ENCODE measurements at regions not wholly inside any gene's neighbourhood (a gene's known extent, or its start where the extent isn't known, plus 50 kb on each side); places are given as distances from the start of the nearest gene placed in this dataset.

DNA sequence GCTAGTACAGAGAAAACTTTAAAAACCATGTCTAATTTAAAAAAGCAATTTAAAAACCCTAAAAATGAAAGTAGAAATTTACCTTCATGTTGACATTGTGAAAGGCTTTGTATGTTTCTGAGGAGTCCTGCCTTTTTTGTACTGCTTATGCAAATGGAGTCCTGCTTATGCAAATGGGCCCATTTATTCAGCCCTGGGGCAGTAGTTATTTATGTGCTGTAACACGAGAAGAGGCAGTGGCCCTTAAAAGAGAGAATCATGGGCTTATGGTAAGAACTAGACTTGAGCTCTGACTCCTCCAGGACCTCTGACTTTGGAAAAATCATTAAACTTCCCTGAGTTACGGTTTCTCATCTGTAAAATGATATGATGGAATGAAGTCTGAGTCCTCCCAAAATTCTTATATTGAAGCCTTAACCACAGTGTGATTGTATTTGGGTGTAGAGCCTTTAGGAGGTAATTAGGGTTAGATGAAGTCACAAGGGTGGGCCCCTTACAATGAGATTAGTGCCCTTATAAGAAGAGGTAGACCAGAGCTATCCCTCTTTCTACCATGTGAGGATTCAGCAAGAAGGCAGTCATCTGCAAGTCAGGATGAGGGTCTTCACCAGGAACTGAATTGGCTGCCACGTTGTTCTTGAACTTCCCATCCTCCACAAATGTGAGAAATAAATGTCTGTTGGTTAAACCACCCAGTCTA lies 447.8 kb upstream of the CD180 start:
- DNase-seq (ENCODE audit: low read depth, low spot score) (no peak), FAIRE-seq (no peak)
- Histone ChIP-seq H3K9me1 (ENCODE audit: control insufficient read depth, extremely low read depth, insufficient read depth, low read length) (peaks cover 2% of the 10 kb centered on the region), H2AFZ (ENCODE audit: control insufficient read depth, low read length) (no peak overlapping the region), H3K36me3 (ENCODE audit: control insufficient read depth in 2 of 2, extremely low read depth in 1 of 2, insufficient read depth in 2 of 2, low read length in 2 of 2) (no peaks in the 10 kb centered on the region), H3K9me3 (ENCODE audit: control insufficient read depth, low read depth, low read length) (peaks cover 2% of the 10 kb centered on the region), H3K27ac (ENCODE audit: control insufficient read depth, insufficient read depth, low read length) (no peak overlapping the region), H3K4me1 (ENCODE audit: control insufficient read depth, extremely low read depth, insufficient read depth, low read length) (no peaks in the 10 kb centered on the region), H3K9ac (ENCODE audit: control insufficient read depth, extremely low read depth, insufficient read depth, low read length) (no peak overlapping the region), H4K20me1 (ENCODE audit: control insufficient read depth, extremely low read depth, insufficient read depth, low read length) (no peaks in the 10 kb centered on the region), H3K27me3 (ENCODE audit: control insufficient read depth, extremely low read depth, insufficient read depth, low read length) (no peaks in the 10 kb centered on the region), H3K4me2 (ENCODE audit: control insufficient read depth, extremely low read depth, insufficient read depth, low read depth, low read length) (no peak overlapping the region), H3K79me2 (ENCODE audit: control insufficient read depth, insufficient read depth, low read length) (no peaks in the 10 kb centered on the region), H3K4me3 (ENCODE audit: control insufficient read depth in 2 of 3, extremely low read depth in 1 of 3, insufficient read depth in 2 of 3, low read depth in 1 of 3, low read length in 3 of 3) (no peak overlapping the region)
- TF ChIP-seq, protein P1, sequence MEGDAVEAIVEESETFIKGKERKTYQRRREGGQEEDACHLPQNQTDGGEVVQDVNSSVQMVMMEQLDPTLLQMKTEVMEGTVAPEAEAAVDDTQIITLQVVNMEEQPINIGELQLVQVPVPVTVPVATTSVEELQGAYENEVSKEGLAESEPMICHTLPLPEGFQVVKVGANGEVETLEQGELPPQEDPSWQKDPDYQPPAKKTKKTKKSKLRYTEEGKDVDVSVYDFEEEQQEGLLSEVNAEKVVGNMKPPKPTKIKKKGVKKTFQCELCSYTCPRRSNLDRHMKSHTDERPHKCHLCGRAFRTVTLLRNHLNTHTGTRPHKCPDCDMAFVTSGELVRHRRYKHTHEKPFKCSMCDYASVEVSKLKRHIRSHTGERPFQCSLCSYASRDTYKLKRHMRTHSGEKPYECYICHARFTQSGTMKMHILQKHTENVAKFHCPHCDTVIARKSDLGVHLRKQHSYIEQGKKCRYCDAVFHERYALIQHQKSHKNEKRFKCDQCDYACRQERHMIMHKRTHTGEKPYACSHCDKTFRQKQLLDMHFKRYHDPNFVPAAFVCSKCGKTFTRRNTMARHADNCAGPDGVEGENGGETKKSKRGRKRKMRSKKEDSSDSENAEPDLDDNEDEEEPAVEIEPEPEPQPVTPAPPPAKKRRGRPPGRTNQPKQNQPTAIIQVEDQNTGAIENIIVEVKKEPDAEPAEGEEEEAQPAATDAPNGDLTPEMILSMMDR (optimal IDR thresholded peaks at IDR 0.05 in 1 of 3, IDR thresholded peaks at IDR 0.05 in 1 of 3, conservative IDR thresholded peaks at IDR 0.05 in 1 of 3; ENCODE audit: extremely low read depth in 1 of 3, insufficient read depth in 2 of 3, low read length in 3 of 3) = no peak
- TF ChIP-seq EZH2 (IDR thresholded peaks at IDR 0.05; ENCODE audit: low read length) = no peak
- dilution Hi-C loops (cut with MboI; ENCODE audit: extremely low pct_ligation_motif_present, low sequenced_read_pairs) = no loop called here

GRCh38 chr5:67643536-67643935 lies 446.9 kb upstream of the CD180 start:
- FAIRE-seq (no peak), DNase-seq (ENCODE audit: low read depth, low spot score) (no peak)
- Histone ChIP-seq H3K4me2 (ENCODE audit: control insufficient read depth, extremely low read depth, insufficient read depth, low read depth, low read length) (no peak overlapping the region), H3K79me2 (ENCODE audit: control insufficient read depth, insufficient read depth, low read length) (no peaks in the 10 kb centered on the region), H3K36me3 (ENCODE audit: control insufficient read depth in 2 of 2, extremely low read depth in 1 of 2, insufficient read depth in 2 of 2, low read length in 2 of 2) (no peaks in the 10 kb centered on the region), H3K4me3 (ENCODE audit: control insufficient read depth in 2 of 3, extremely low read depth in 1 of 3, insufficient read depth in 2 of 3, low read depth in 1 of 3, low read length in 3 of 3) (no peak overlapping the region), H3K9ac (ENCODE audit: control insufficient read depth, extremely low read depth, insufficient read depth, low read length) (no peak overlapping the region), H3K27ac (ENCODE audit: control insufficient read depth, insufficient read depth, low read length) (no peak overlapping the region), H3K9me1 (ENCODE audit: control insufficient read depth, extremely low read depth, insufficient read depth, low read length) (peaks cover 2% of the 10 kb centered on the region), H3K4me1 (ENCODE audit: control insufficient read depth, extremely low read depth, insufficient read depth, low read length) (no peaks in the 10 kb centered on the region), H3K27me3 (ENCODE audit: control insufficient read depth, extremely low read depth, insufficient read depth, low read length) (no peaks in the 10 kb centered on the region), H2AFZ (ENCODE audit: control insufficient read depth, low read length) (no peak overlapping the region), H3K9me3 (ENCODE audit: control insufficient read depth, low read depth, low read length) (peaks cover 2% of the 10 kb centered on the region), H4K20me1 (ENCODE audit: control insufficient read depth, extremely low read depth, insufficient read depth, low read length) (no peaks in the 10 kb centered on the region)
- TF ChIP-seq, protein P1 (optimal IDR thresholded peaks at IDR 0.05 in 1 of 3, IDR thresholded peaks at IDR 0.05 in 1 of 3, conservative IDR thresholded peaks at IDR 0.05 in 1 of 3; ENCODE audit: extremely low read depth in 1 of 3, insufficient read depth in 2 of 3, low read length in 3 of 3) = no peak
- TF ChIP-seq EZH2 (IDR thresholded peaks at IDR 0.05; ENCODE audit: low read length) = no peak
- dilution Hi-C loops (cut with MboI; ENCODE audit: extremely low pct_ligation_motif_present, low sequenced_read_pairs) = no loop called here
